ENCODE measurements at regions not wholly inside any gene's neighbourhood (a gene's known extent, or its start where the extent isn't known, plus 50 kb on each side); places are given as distances from the start of the nearest gene placed in this dataset.
"Not testable (repeated sequence)": the region's sequence is repeated elsewhere in the genome, so short reads cannot be mapped to it uniquely, and the experiment has no call there.

DNA sequence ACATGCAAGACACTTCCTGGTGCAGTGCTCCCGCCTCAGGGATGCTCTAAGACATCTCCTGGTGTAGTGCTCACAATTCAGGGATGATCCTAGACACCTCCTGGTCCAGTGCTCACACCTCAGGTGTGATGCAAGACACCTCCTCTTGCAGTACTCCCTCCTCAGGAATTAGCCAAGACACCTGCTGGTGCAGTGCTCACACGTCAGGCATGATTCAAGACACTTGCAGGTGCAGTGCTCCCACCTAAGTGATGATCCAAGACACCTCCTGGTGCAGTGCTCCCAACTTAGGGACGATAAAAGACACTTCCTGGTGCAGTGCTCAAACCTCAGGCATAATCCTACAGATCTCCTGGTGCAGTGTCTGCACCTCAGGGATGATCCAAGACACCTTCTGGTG is 117.0 kb downstream of the ASB1 start:
- TF ChIP-seq REST (IDR thresholded peaks at IDR 0.05; ENCODE audit: low read depth, low read length); YY1 (IDR thresholded peaks at IDR 0.05; ENCODE audit: low read depth); JUND (IDR thresholded peaks at IDR 0.05): not testable (repeated sequence)
- TF ChIP-seq, protein P1, sequence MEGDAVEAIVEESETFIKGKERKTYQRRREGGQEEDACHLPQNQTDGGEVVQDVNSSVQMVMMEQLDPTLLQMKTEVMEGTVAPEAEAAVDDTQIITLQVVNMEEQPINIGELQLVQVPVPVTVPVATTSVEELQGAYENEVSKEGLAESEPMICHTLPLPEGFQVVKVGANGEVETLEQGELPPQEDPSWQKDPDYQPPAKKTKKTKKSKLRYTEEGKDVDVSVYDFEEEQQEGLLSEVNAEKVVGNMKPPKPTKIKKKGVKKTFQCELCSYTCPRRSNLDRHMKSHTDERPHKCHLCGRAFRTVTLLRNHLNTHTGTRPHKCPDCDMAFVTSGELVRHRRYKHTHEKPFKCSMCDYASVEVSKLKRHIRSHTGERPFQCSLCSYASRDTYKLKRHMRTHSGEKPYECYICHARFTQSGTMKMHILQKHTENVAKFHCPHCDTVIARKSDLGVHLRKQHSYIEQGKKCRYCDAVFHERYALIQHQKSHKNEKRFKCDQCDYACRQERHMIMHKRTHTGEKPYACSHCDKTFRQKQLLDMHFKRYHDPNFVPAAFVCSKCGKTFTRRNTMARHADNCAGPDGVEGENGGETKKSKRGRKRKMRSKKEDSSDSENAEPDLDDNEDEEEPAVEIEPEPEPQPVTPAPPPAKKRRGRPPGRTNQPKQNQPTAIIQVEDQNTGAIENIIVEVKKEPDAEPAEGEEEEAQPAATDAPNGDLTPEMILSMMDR (IDR thresholded peaks at IDR 0.05): not testable (repeated sequence)
- TF ChIP-seq, protein P2, sequence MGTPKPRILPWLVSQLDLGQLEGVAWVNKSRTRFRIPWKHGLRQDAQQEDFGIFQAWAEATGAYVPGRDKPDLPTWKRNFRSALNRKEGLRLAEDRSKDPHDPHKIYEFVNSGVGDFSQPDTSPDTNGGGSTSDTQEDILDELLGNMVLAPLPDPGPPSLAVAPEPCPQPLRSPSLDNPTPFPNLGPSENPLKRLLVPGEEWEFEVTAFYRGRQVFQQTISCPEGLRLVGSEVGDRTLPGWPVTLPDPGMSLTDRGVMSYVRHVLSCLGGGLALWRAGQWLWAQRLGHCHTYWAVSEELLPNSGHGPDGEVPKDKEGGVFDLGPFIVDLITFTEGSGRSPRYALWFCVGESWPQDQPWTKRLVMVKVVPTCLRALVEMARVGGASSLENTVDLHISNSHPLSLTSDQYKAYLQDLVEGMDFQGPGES (IDR thresholded peaks at IDR 0.05; ENCODE audit: low read depth, low read length): not testable (repeated sequence)
- TF ChIP-seq, protein P3, sequence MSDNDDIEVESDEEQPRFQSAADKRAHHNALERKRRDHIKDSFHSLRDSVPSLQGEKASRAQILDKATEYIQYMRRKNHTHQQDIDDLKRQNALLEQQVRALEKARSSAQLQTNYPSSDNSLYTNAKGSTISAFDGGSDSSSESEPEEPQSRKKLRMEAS (IDR thresholded peaks at IDR 0.05; ENCODE audit: low read depth): not testable (repeated sequence)

Data from SK-N-SH (cell line).